GM23248 (cell line): ENCODE measurements at regions not wholly inside any gene's neighbourhood (a gene's known extent, or its start where the extent isn't known, plus 50 kb on each side); places are given as distances from the start of the nearest gene placed in this dataset.
"Not testable (repeated sequence)": the region's sequence is repeated elsewhere in the genome, so short reads cannot be mapped to it uniquely, and the experiment has no call there.

ENCODE experiments used
- DNase-seq: peaks from one replicate; pipeline ENCODE4 v3.0.0-alpha.2; 2015
- H2AFZ ChIP-seq: fragments of 200-600 bp; sonication (generic); 2 replicates; pipeline ENCODE4 v1.6.1; 2016; ENCODE audit warnings: antibody characterized with exemption
- H3F3A ChIP-seq: fragments of 200-600 bp; sonication (generic); 2 replicates; pipeline ENCODE4 v1.6.1; 2016; ENCODE audit warnings: mild to moderate bottlenecking, antibody characterized with exemption, mixed run types; ENCODE audit not compliant: insufficient read depth
- H3K27ac ChIP-seq: fragments of 200-600 bp; sonication (generic); 2 replicates; pipeline ENCODE4 v1.5.1; 2016; ENCODE audit warnings: mild to moderate bottlenecking
- H3K27me3 ChIP-seq: fragments of 200-600 bp; sonication (generic); replicated peaks from 2 replicates; pipeline ENCODE4 v1.6.1; 2016; ENCODE audit warnings: mild to moderate bottlenecking; ENCODE audit not compliant: insufficient read depth
- H3K36me3 ChIP-seq: fragments of 200-600 bp; sonication (generic); 2 replicates; pipeline ENCODE4 v1.6.1; 2016; ENCODE audit warnings: low read depth, mild to moderate bottlenecking
- H3K4me1 ChIP-seq: fragments of 200-600 bp; sonication (generic); 2 replicates; pipeline ENCODE4 v1.6.1; 2016; ENCODE audit warnings: mild to moderate bottlenecking; ENCODE audit not compliant: insufficient read depth
- H3K4me2 ChIP-seq: fragments of 200-600 bp; sonication (generic); one replicate; pipeline ENCODE4 v1.6.1; 2016; ENCODE audit warnings: mild to moderate bottlenecking; ENCODE audit not compliant: unreplicated experiment
- H3K4me3 ChIP-seq: fragments of 200-600 bp; sonication (generic); 2 replicates; pipeline ENCODE4 v1.5.1; 2016; ENCODE audit warnings: mild to moderate bottlenecking
- H3K79me2 ChIP-seq: fragments of 200-600 bp; sonication (generic); 2 replicates; pipeline ENCODE4 v1.6.1; 2016; ENCODE audit warnings: mild to moderate bottlenecking; ENCODE audit not compliant: insufficient read depth
- H3K9ac ChIP-seq: fragments of 200-600 bp; sonication (generic); 2 replicates; pipeline ENCODE4 v1.6.1; 2016; ENCODE audit warnings: mild to moderate bottlenecking
- H3K9me2 ChIP-seq: fragments of 200-600 bp; sonication (generic); 2 replicates; pipeline ENCODE4 v1.6.1; 2016; ENCODE audit warnings: mixed run types, mild to moderate bottlenecking, moderate library complexity; ENCODE audit not compliant: insufficient read depth
- H3K9me3 ChIP-seq: fragments of 200-600 bp; sonication (generic); one replicate; pipeline ENCODE4 v1.6.1; 2017; ENCODE audit warnings: low read depth
- H4K20me1 ChIP-seq: fragments of 200-600 bp; sonication (generic); 2 replicates; pipeline ENCODE4 v1.6.0; 2016; ENCODE audit not compliant: insufficient read depth
- EZH2 ChIP-seq: fragments of 200-600 bp; sonication (generic); IDR thresholded peaks from 2 replicates; pipeline ENCODE4 v1.6.1; 2018; ENCODE audit warnings: antibody characterized with exemption, mild to moderate bottlenecking; ENCODE audit not compliant: insufficient read depth, poor library complexity, severe bottlenecking
- EZH2phosphoT487 ChIP-seq: fragments of 200-600 bp; sonication (generic); IDR thresholded peaks from 2 replicates; pipeline ENCODE4 v1.6.1; 2018; ENCODE audit warnings: antibody characterized with exemption, moderate library complexity, mild to moderate bottlenecking, low read depth; ENCODE audit not compliant: insufficient read depth
- WGBS, 2 experiments: methylation state at CpG; one replicate each; pipeline ENCODE4 v1.1.6; 2015 to 2017; ENCODE audit warnings: low lambda C conversion rate in 2 of 2, low coverage in 1 of 2; ENCODE audit errors: missing lambda C conversion rate in 2 of 2; 5-methylcytosine and 5-hydroxymethylcytosine counted together
- in situ Hi-C: fragments of 300-500 bp; cut with MboI; formaldehyde crosslinking; loops from 2 replicates; pipeline ENCODE4 v1.15.0; 2020

DNA sequence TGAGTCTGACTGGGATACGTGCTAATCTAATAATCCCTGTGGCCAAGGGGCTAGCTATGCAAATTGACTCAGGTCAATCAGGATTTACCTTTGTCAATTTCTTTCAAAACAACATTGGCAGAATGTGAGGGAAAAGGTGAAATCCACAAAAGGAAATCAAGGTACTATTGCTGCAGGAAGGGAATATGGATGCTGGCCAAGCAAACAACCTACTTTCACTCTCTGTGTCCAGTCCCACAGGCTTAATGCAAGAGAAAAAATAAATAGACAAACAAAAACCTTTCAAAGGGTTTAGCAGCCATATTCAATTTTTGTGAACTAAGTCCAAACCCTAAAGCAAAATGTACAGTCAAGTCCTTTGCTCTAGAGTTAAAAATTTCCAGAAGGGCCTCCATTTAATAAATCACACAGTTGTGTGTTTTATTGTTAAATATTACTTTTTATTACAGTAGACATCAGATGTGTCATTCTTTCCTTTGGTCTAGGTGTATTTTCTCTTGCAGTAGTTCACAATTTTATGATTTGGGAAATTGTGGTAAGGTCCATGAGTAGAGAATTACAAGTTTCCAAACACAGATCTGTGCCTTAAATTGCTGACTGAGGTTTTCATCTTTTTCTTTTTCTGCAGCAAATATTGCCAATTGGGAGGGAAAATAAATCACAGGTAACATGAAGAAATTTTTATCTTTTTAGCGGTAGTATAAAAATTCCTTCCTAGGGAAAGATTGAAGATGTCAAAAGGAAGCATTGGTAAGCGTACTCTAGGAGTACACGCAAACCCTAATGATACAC, 309.1 kb downstream of the DMAC1 start:
- in situ Hi-C loops: no loop called here
- H3K4me1 ChIP-seq: no peaks in the 10 kb centered on the region
- TF ChIP-seq EZH2 (no peak), EZH2phosphoT487 (no peak)
- H3K4me3 ChIP-seq: no peak overlapping the region
- H3K36me3 ChIP-seq: no peaks in the 10 kb centered on the region
- H3K79me2 ChIP-seq: no peaks in the 10 kb centered on the region
- H3K9me3 ChIP-seq: no peaks in the 10 kb centered on the region
- no peak for DNase-seq
- H3K9ac ChIP-seq: no peak overlapping the region
- 53 to 58% methylated on average over 4 of the region's 4 CpGs for WGBS, 2 experiments
- H3K27ac ChIP-seq: no peak overlapping the region
- H2AFZ ChIP-seq: no peak overlapping the region
- no peak overlapping the region for H3K4me2 ChIP-seq
- no peaks in the 10 kb centered on the region for H3F3A ChIP-seq
- 0 out of 2 replicates have a peak, but pooled peaks cover 3% of the 10 kb centered on the region for H3K9me2 ChIP-seq
- H4K20me1 ChIP-seq: no peaks in the 10 kb centered on the region
- no peaks in the 10 kb centered on the region; the same call in 1 of the 2 replicates for H3K27me3 ChIP-seq

GRCh38 chr9:7489036-7489435, 310.5 kb downstream of the DMAC1 start:
- DNase-seq: no peak
- Histone ChIP-seq H4K20me1 (no peaks in the 10 kb centered on the region), H3K27me3 (no peaks in the 10 kb centered on the region; the same call in 1 of the 2 replicates), H3K9ac (no peak overlapping the region), H3K9me3 (no peaks in the 10 kb centered on the region), H3K4me2 (no peak overlapping the region), H3K4me1 (no peaks in the 10 kb centered on the region), H3K36me3 (no peaks in the 10 kb centered on the region), H3K4me3 (no peak overlapping the region), H3K9me2 (0 out of 2 replicates have a peak, but pooled peaks cover 3% of the 10 kb centered on the region), H3F3A (no peaks in the 10 kb centered on the region), H3K79me2 (no peaks in the 10 kb centered on the region), H3K27ac (no peak overlapping the region), H2AFZ (no peak overlapping the region)
- no peak for TF ChIP-seq EZH2phosphoT487
- TF ChIP-seq EZH2: no peak
- 31 to 35% methylated on average over 2 of the region's 2 CpGs for WGBS, 2 experiments
- in situ Hi-C loops: no loop called here

- H3K9me3 ChIP-seq, H3F3A ChIP-seq, H3K79me2 ChIP-seq, H3K36me3 ChIP-seq, H3K4me2 ChIP-seq, H2AFZ ChIP-seq, H3K9me2 ChIP-seq, H3K27me3 ChIP-seq, H4K20me1 ChIP-seq, H3K4me1 ChIP-seq, H3K27ac ChIP-seq, H3K9ac ChIP-seq, DNase-seq, H3K4me3 ChIP-seq, in situ Hi-C loops: not testable (repeated sequence)
- 0 to 4% methylated on average over 1 of the region's 1 CpG for WGBS, 2 experiments
These were observed 315.6 kb downstream of the DMAC1 start for GRCh38 chr9:7484014-7484413.

DNA sequence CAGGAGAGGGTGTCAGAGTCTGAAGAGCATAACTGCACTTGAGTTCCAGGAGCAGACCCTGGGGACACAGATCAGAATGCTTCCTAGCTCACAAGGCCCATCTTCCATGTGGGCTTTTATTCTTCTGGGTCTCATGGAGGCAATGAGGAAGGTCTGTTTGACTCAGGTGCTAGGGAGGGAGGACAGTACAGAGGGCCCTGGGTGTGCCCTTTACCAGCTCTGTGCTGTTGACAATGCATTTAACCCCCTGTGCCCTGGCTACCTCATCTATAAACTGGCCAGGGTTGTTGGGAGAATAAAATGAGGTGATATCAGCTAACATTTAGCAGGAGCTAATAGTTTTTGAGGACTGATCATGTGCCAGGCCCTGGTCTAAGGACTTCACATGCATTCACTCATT, 318.0 kb downstream of the DMAC1 start:
- Histone ChIP-seq H3K9ac (no peak overlapping the region), H3K9me2 (no peaks in the 10 kb centered on the region), H3K9me3 (no peaks in the 10 kb centered on the region), H3K4me3 (no peak overlapping the region), H3F3A (no peaks in the 10 kb centered on the region), H3K36me3 (no peaks in the 10 kb centered on the region), H3K27ac (no peak overlapping the region), H4K20me1 (no peaks in the 10 kb centered on the region), H3K4me1 (no peaks in the 10 kb centered on the region), H3K4me2 (no peak overlapping the region), H2AFZ (no peak overlapping the region), H3K79me2 (no peaks in the 10 kb centered on the region), H3K27me3 (no peaks in the 10 kb centered on the region; the same call in 1 of the 2 replicates)
- in situ Hi-C loops: no loop called here
- TF ChIP-seq EZH2phosphoT487: no peak
- no peak for TF ChIP-seq EZH2
- DNase-seq: no peak

DNA sequence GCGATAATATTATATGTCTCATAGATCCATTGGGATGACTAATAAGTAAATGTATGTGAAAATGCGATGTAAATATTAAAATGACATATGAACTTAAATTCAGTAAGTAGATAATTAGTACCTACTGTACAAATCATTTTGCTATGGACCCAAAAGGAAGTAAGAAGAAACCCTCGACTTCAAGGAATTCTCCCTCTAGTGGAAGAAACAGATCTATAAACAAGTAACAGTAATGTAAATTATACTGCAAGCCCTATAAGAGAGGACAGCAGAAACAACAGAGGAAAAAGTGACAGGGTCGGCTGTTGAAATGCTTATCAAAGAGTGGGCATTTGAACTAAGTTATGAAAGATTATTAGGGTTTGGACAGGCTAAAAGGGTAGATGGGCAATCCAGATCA, 320.3 kb downstream of the DMAC1 start:
- no peak overlapping the region for H3K4me2 ChIP-seq
- H3K36me3 ChIP-seq: no peaks in the 10 kb centered on the region
- no peaks in the 10 kb centered on the region for H4K20me1 ChIP-seq
- H3F3A ChIP-seq: no peaks in the 10 kb centered on the region
- no peak overlapping the region for H3K4me3 ChIP-seq
- H3K9me3 ChIP-seq: no peaks in the 10 kb centered on the region
- no peaks in the 10 kb centered on the region for H3K4me1 ChIP-seq
- no peaks in the 10 kb centered on the region for H3K9me2 ChIP-seq
- no peaks in the 10 kb centered on the region; the same call in 1 of the 2 replicates for H3K27me3 ChIP-seq
- no peaks in the 10 kb centered on the region for H3K79me2 ChIP-seq
- H3K27ac ChIP-seq: no peak overlapping the region
- TF ChIP-seq EZH2phosphoT487: no peak
- TF ChIP-seq EZH2: no peak
- in situ Hi-C loops: no loop called here
- WGBS, 2 experiments: 28 to 30% methylated on average over 4 of the region's 4 CpGs
- no peak overlapping the region for H3K9ac ChIP-seq
- no peak overlapping the region for H2AFZ ChIP-seq
- peak; percentile 17 for DNase-seq
